Activated CD4-positive, alpha-beta T cell treated with anti-CD3 and anti-CD28 coated beads, Interleukin-2, amount 10 ng/mL, durations not matched to agents 24 days and 14 days (primary cell): ENCODE measurements at regions not wholly inside any gene's neighbourhood (a gene's known extent, or its start where the extent isn't known, plus 50 kb on each side); places are given as distances from the start of the nearest gene placed in this dataset.

Experiments
- DNase-seq: peaks from one replicate; pipeline ENCODE4 v3.0.0; 2022
- H3K27ac Mint-ChIP-seq: one replicate; pipeline ENCODE4 v1.8.0; 2022; ENCODE audit warnings: mild to moderate bottlenecking, mixed read lengths
- H3K27me3 Mint-ChIP-seq: one replicate; pipeline ENCODE4 v1.8.0; 2022; ENCODE audit warnings: mixed read lengths
- H3K36me3 Mint-ChIP-seq: one replicate; pipeline ENCODE4 v1.8.0; 2022; ENCODE audit warnings: low read depth, mild to moderate bottlenecking, mixed read lengths
- H3K4me1 Mint-ChIP-seq: one replicate; pipeline ENCODE4 v1.8.0; 2021; ENCODE audit warnings: mixed read lengths
- H3K4me3 Mint-ChIP-seq: one replicate; pipeline ENCODE4 v1.8.0; 2022; ENCODE audit warnings: mild to moderate bottlenecking, moderate library complexity, mixed read lengths
- H3K9me3 Mint-ChIP-seq: one replicate; pipeline ENCODE4 v1.8.0; 2021; ENCODE audit warnings: mixed read lengths
- intact Hi-C: fragments of 100-400 bp; cut with micrococcal nuclease; formaldehyde crosslinking; loops from one replicate; pipeline ENCODE4 v1.15.1; 2023

- H3K36me3 Mint-ChIP-seq: no peaks in the 10 kb centered on the region
- no peak overlapping the region for H3K27ac Mint-ChIP-seq
- no peaks in the 10 kb centered on the region for H3K9me3 Mint-ChIP-seq
- intact Hi-C loops: no loop called here
- H3K4me1 Mint-ChIP-seq: no peaks in the 10 kb centered on the region
- no peak overlapping the region for H3K4me3 Mint-ChIP-seq
- DNase-seq: no peak
- no peaks in the 10 kb centered on the region for H3K27me3 Mint-ChIP-seq
These were observed 573.6 kb downstream of the TMEM182 start for GRCh38 chr2:103335403-103335802.

GRCh38 chr2:103338819-103339218, 577.0 kb downstream of the TMEM182 start:
- H3K27ac Mint-ChIP-seq: no peak overlapping the region
- H3K4me1 Mint-ChIP-seq: no peaks in the 10 kb centered on the region
- H3K4me3 Mint-ChIP-seq: no peak overlapping the region
- no peaks in the 10 kb centered on the region for H3K36me3 Mint-ChIP-seq
- DNase-seq: no peak
- intact Hi-C loops: no loop called here
- H3K27me3 Mint-ChIP-seq: no peaks in the 10 kb centered on the region
- H3K9me3 Mint-ChIP-seq: no peaks in the 10 kb centered on the region

- Mint-ChIP-seq H3K27me3 (no peaks in the 10 kb centered on the region), H3K27ac (no peak overlapping the region), H3K4me3 (no peak overlapping the region), H3K4me1 (no peaks in the 10 kb centered on the region), H3K9me3 (no peaks in the 10 kb centered on the region), H3K36me3 (no peaks in the 10 kb centered on the region)
- intact Hi-C loops: no loop called here
- DNase-seq: no peak
These were observed 584.9 kb downstream of the TMEM182 start for GRCh38 chr2:103346780-103347179.

- H3K27me3 Mint-ChIP-seq: no peaks in the 10 kb centered on the region
- H3K27ac Mint-ChIP-seq: no peak overlapping the region
- intact Hi-C loops: no loop called here
These were observed 591.9 kb downstream of the TMEM182 start for GRCh38 chr2:103353774-103354173.

GRCh38 chr2:103355287-103355686, 593.5 kb downstream of the TMEM182 start:
- H3K4me3 Mint-ChIP-seq: no peak overlapping the region

More at GRCh38 chr2:103353774-103354173, 591.9 kb downstream of the TMEM182 start:
- H3K36me3 Mint-ChIP-seq: no peaks in the 10 kb centered on the region
- no peak overlapping the region for H3K4me3 Mint-ChIP-seq
- no peak for DNase-seq
- no peaks in the 10 kb centered on the region for H3K9me3 Mint-ChIP-seq
- no peaks in the 10 kb centered on the region for H3K4me1 Mint-ChIP-seq

GRCh38 chr2:103361712-103362111, 599.9 kb downstream of the TMEM182 start:
- intact Hi-C loops: no loop called here
- Mint-ChIP-seq H3K27me3 (no peaks in the 10 kb centered on the region), H3K4me1 (no peaks in the 10 kb centered on the region), H3K36me3 (no peaks in the 10 kb centered on the region), H3K9me3 (peaks cover 5% of the 10 kb centered on the region), H3K27ac (no peak overlapping the region), H3K4me3 (no peak overlapping the region)
- no peak for DNase-seq

More at GRCh38 chr2:103355287-103355686, 593.5 kb downstream of the TMEM182 start:
- DNase-seq: no peak
- no peak overlapping the region for H3K27ac Mint-ChIP-seq
- no peaks in the 10 kb centered on the region for H3K9me3 Mint-ChIP-seq
- H3K27me3 Mint-ChIP-seq: no peaks in the 10 kb centered on the region
- no peaks in the 10 kb centered on the region for H3K36me3 Mint-ChIP-seq
- no peaks in the 10 kb centered on the region for H3K4me1 Mint-ChIP-seq
- intact Hi-C loops: no loop called here

GRCh38 chr2:103363639-103364038, 601.8 kb downstream of the TMEM182 start:
- Mint-ChIP-seq H3K36me3 (no peaks in the 10 kb centered on the region), H3K9me3 (peaks cover 5% of the 10 kb centered on the region)
- intact Hi-C loops: no loop called here

GRCh38 chr2:103364177-103364576, 602.3 kb downstream of the TMEM182 start:
- Mint-ChIP-seq H3K4me1 (no peaks in the 10 kb centered on the region), H3K27me3 (no peaks in the 10 kb centered on the region), H3K4me3 (no peak overlapping the region), H3K9me3 (peaks cover 5% of the 10 kb centered on the region), H3K36me3 (no peaks in the 10 kb centered on the region), H3K27ac (no peak overlapping the region)
- no peak for DNase-seq
- intact Hi-C loops: no loop called here

More at GRCh38 chr2:103363639-103364038, 601.8 kb downstream of the TMEM182 start:
- H3K4me1 Mint-ChIP-seq: no peaks in the 10 kb centered on the region
- H3K27me3 Mint-ChIP-seq: no peaks in the 10 kb centered on the region
- H3K4me3 Mint-ChIP-seq: no peak overlapping the region
- no peak overlapping the region for H3K27ac Mint-ChIP-seq
- no peak for DNase-seq

GRCh38 chr2:103365071-103365470, 603.2 kb downstream of the TMEM182 start:
- intact Hi-C loops: no loop called here
- H3K4me1 Mint-ChIP-seq: no peaks in the 10 kb centered on the region
- no peak overlapping the region for H3K27ac Mint-ChIP-seq
- H3K4me3 Mint-ChIP-seq: no peak overlapping the region
- H3K36me3 Mint-ChIP-seq: no peaks in the 10 kb centered on the region
- DNase-seq: no peak
- H3K27me3 Mint-ChIP-seq: no peaks in the 10 kb centered on the region
- H3K9me3 Mint-ChIP-seq: peaks cover 5% of the 10 kb centered on the region

GRCh38 chr2:103367877-103368276, 606.0 kb downstream of the TMEM182 start:
- Mint-ChIP-seq H3K4me1 (no peaks in the 10 kb centered on the region), H3K9me3 (no peaks in the 10 kb centered on the region), H3K27ac (no peak overlapping the region), H3K4me3 (no peak overlapping the region), H3K36me3 (no peaks in the 10 kb centered on the region), H3K27me3 (no peaks in the 10 kb centered on the region)
- intact Hi-C loops: no loop called here
- DNase-seq: no peak

- intact Hi-C loops: no loop called here
- Mint-ChIP-seq H3K36me3 (no peaks in the 10 kb centered on the region), H3K9me3 (peaks cover 4% of the 10 kb centered on the region), H3K27ac (no peak overlapping the region), H3K27me3 (no peaks in the 10 kb centered on the region), H3K4me1 (no peaks in the 10 kb centered on the region), H3K4me3 (no peak overlapping the region)
- DNase-seq: no peak
These were observed 621.7 kb downstream of the TMEM182 start for GRCh38 chr2:103383541-103383940.

- Mint-ChIP-seq H3K27ac (no peak overlapping the region), H3K9me3 (no peaks in the 10 kb centered on the region), H3K36me3 (no peaks in the 10 kb centered on the region), H3K4me1 (no peaks in the 10 kb centered on the region), H3K27me3 (no peaks in the 10 kb centered on the region), H3K4me3 (no peak overlapping the region)
- DNase-seq: no peak
- intact Hi-C loops: no loop called here
These were observed 625.0 kb downstream of the TMEM182 start for GRCh38 chr2:103386872-103387271.

GRCh38 chr2:103387888-103388287, 626.1 kb downstream of the TMEM182 start:
- Mint-ChIP-seq H3K27me3 (no peaks in the 10 kb centered on the region), H3K4me3 (no peak overlapping the region), H3K27ac (no peak overlapping the region), H3K4me1 (no peaks in the 10 kb centered on the region), H3K36me3 (no peaks in the 10 kb centered on the region), H3K9me3 (no peaks in the 10 kb centered on the region)
- intact Hi-C loops: no loop called here
- DNase-seq: no peak

- no peaks in the 10 kb centered on the region for H3K27me3 Mint-ChIP-seq
- H3K4me3 Mint-ChIP-seq: no peak overlapping the region
- no peak for DNase-seq
- no peaks in the 10 kb centered on the region for H3K36me3 Mint-ChIP-seq
- intact Hi-C loops: no loop called here
- no peak overlapping the region for H3K27ac Mint-ChIP-seq
- peaks cover 5% of the 10 kb centered on the region for H3K9me3 Mint-ChIP-seq
- H3K4me1 Mint-ChIP-seq: no peaks in the 10 kb centered on the region
These were observed 634.3 kb downstream of the TMEM182 start for GRCh38 chr2:103396152-103396551.

- Mint-ChIP-seq H3K27me3 (no peaks in the 10 kb centered on the region), H3K4me3 (no peak overlapping the region), H3K27ac (no peak overlapping the region), H3K36me3 (no peaks in the 10 kb centered on the region), H3K9me3 (peaks cover 5% of the 10 kb centered on the region), H3K4me1 (no peaks in the 10 kb centered on the region)
- DNase-seq: no peak
- intact Hi-C loops: no loop called here
These were observed 639.8 kb downstream of the TMEM182 start for GRCh38 chr2:103401621-103402020.
